ENCODE measurements at regions not wholly inside any gene's neighbourhood (a gene's known extent, or its start where the extent isn't known, plus 50 kb on each side); places are given as distances from the start of the nearest gene placed in this dataset.

DNA sequence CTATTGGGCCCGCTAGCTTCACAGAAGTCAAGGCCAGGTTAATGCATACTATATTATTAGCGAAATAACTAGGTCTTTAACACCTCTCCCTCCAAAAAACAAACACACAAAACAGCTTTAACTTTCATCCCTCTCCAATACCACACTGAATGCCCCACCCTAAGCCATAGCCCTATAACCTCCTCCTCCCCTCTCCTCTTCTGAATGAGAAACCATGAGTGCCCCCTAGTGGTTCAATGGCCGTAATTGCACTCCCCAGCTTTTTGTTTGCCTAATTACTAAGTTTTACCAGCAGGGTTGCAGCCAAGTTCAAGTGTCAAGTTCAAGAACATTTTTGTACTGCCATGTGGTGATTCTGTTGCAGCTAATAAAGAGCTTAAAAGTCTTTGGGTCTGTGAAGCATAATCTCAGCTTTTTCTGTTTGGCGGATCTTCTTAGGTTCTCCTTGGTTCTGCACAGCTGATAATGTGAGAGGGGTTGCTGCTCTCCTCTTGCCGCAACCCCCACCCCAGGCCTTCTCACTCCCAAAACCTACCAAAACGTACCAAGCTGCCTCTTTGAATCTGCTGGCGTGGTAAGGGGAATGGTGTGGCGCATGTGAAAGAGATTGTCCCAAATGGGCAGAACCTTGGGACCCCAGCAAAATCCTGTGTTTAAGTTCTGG lies 57.9 kb downstream of the RPL22L1 start (continued):
- no peak for TF ChIP-seq RNF2 (IDR thresholded peaks at IDR 0.05)
- TF ChIP-seq, protein P1, sequence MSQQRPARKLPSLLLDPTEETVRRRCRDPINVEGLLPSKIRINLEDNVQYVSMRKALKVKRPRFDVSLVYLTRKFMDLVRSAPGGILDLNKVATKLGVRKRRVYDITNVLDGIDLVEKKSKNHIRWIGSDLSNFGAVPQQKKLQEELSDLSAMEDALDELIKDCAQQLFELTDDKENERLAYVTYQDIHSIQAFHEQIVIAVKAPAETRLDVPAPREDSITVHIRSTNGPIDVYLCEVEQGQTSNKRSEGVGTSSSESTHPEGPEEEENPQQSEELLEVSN (IDR thresholded peaks at IDR 0.05; ENCODE audit: borderline replicate concordance in 1 of 2, extremely low read depth in 1 of 2, insufficient read depth in 1 of 2, insufficient read length in 1 of 2, low read depth in 1 of 2, low read length in 1 of 2, poor library complexity in 1 of 2, severe bottlenecking in 1 of 2), result no peak
- TF ChIP-seq, protein P2, sequence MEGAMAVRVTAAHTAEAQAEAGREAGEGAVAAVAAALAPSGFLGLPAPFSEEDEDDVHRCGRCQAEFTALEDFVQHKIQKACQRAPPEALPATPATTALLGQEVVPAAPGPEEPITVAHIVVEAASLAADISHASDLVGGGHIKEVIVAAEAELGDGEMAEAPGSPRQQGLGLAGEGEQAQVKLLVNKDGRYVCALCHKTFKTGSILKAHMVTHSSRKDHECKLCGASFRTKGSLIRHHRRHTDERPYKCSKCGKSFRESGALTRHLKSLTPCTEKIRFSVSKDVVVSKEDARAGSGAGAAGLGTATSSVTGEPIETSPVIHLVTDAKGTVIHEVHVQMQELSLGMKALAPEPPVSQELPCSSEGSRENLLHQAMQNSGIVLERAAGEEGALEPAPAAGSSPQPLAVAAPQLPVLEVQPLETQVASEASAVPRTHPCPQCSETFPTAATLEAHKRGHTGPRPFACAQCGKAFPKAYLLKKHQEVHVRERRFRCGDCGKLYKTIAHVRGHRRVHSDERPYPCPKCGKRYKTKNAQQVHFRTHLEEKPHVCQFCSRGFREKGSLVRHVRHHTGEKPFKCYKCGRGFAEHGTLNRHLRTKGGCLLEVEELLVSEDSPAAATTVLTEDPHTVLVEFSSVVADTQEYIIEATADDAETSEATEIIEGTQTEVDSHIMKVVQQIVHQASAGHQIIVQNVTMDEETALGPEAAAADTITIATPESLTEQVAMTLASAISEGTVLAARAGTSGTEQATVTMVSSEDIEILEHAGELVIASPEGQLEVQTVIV (CRISPR knock-in tag; IDR thresholded peaks at IDR 0.05; ENCODE audit: borderline replicate concordance), result no peak
- TF ChIP-seq, protein P3, sequence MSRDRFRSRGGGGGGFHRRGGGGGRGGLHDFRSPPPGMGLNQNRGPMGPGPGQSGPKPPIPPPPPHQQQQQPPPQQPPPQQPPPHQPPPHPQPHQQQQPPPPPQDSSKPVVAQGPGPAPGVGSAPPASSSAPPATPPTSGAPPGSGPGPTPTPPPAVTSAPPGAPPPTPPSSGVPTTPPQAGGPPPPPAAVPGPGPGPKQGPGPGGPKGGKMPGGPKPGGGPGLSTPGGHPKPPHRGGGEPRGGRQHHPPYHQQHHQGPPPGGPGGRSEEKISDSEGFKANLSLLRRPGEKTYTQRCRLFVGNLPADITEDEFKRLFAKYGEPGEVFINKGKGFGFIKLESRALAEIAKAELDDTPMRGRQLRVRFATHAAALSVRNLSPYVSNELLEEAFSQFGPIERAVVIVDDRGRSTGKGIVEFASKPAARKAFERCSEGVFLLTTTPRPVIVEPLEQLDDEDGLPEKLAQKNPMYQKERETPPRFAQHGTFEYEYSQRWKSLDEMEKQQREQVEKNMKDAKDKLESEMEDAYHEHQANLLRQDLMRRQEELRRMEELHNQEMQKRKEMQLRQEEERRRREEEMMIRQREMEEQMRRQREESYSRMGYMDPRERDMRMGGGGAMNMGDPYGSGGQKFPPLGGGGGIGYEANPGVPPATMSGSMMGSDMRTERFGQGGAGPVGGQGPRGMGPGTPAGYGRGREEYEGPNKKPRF (IDR thresholded peaks at IDR 0.05; ENCODE audit: low read depth, low read length), result no peak
- TF ChIP-seq FOXK1 (CRISPR knock-in tag; IDR thresholded peaks at IDR 0.05; ENCODE audit: borderline replicate concordance), result no peak
- TF ChIP-seq, protein P4, sequence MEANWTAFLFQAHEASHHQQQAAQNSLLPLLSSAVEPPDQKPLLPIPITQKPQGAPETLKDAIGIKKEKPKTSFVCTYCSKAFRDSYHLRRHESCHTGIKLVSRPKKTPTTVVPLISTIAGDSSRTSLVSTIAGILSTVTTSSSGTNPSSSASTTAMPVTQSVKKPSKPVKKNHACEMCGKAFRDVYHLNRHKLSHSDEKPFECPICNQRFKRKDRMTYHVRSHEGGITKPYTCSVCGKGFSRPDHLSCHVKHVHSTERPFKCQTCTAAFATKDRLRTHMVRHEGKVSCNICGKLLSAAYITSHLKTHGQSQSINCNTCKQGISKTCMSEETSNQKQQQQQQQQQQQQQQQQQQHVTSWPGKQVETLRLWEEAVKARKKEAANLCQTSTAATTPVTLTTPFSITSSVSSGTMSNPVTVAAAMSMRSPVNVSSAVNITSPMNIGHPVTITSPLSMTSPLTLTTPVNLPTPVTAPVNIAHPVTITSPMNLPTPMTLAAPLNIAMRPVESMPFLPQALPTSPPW (CRISPR knock-in tag; IDR thresholded peaks at IDR 0.05), result peak; percentile 87
- TF ChIP-seq ELF2 (CRISPR knock-in tag; IDR thresholded peaks at IDR 0.05), result no peak
- no peak for TF ChIP-seq ZKSCAN8 (CRISPR knock-in tag; IDR thresholded peaks at IDR 0.05)
- no peak for TF ChIP-seq ZNF174 (CRISPR knock-in tag; IDR thresholded peaks at IDR 0.05)
- peak; percentile 52; the same call in 1 of the 2 replicates for TF ChIP-seq JUND (IDR thresholded peaks at IDR 0.05; ENCODE audit: borderline replicate concordance, low read depth, low read length)
- TF ChIP-seq JUND (tag; IDR thresholded peaks at IDR 0.05; ENCODE audit: borderline replicate concordance, low read depth, low read length), result peak; percentile 41; the same call in 2 of the 3 replicates
- TF ChIP-seq FOXK2 (conservative IDR thresholded peaks at IDR 0.05 in 1 of 2, IDR thresholded peaks at IDR 0.05 in 1 of 2; ENCODE audit: low read depth in 2 of 2), result peak in 1 of 2 experiments; percentile 23; a peak in 1 of 4 replicates
- TF ChIP-seq POLR2AphosphoS2 (IDR thresholded peaks at IDR 0.05; ENCODE audit: low read length), result no peak
- TF ChIP-seq RBM25 (IDR thresholded peaks at IDR 0.05; ENCODE audit: low read depth, low read length, severe bottlenecking), result no peak
- TF ChIP-seq, protein P5, sequence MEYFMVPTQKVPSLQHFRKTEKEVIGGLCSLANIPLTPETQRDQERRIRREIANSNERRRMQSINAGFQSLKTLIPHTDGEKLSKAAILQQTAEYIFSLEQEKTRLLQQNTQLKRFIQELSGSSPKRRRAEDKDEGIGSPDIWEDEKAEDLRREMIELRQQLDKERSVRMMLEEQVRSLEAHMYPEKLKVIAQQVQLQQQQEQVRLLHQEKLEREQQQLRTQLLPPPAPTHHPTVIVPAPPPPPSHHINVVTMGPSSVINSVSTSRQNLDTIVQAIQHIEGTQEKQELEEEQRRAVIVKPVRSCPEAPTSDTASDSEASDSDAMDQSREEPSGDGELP (CRISPR knock-in tag; IDR thresholded peaks at IDR 0.05; ENCODE audit: borderline replicate concordance), result peak; percentile 34
- TF ChIP-seq, protein P6, sequence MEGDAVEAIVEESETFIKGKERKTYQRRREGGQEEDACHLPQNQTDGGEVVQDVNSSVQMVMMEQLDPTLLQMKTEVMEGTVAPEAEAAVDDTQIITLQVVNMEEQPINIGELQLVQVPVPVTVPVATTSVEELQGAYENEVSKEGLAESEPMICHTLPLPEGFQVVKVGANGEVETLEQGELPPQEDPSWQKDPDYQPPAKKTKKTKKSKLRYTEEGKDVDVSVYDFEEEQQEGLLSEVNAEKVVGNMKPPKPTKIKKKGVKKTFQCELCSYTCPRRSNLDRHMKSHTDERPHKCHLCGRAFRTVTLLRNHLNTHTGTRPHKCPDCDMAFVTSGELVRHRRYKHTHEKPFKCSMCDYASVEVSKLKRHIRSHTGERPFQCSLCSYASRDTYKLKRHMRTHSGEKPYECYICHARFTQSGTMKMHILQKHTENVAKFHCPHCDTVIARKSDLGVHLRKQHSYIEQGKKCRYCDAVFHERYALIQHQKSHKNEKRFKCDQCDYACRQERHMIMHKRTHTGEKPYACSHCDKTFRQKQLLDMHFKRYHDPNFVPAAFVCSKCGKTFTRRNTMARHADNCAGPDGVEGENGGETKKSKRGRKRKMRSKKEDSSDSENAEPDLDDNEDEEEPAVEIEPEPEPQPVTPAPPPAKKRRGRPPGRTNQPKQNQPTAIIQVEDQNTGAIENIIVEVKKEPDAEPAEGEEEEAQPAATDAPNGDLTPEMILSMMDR (IDR thresholded peaks at IDR 0.05 in 2 of 3, conservative IDR thresholded peaks at IDR 0.05 in 1 of 3; ENCODE audit: insufficient read depth in 2 of 3, low read depth in 1 of 3, low read length in 3 of 3), result peak; percentile 91 to 99 (median 98)

All from K562 (cell line).